ENCODE measurements at regions not wholly inside any gene's neighbourhood (a gene's known extent, or its start where the extent isn't known, plus 50 kb on each side); places are given as distances from the start of the nearest gene placed in this dataset.

GRCh38 chr21:28156590-28156989 lies 836.1 kb downstream of the LTN1 start:
- DNase-seq (ENCODE audit: insufficient read length, low spot score), result no peak
- no peak for TF ChIP-seq CTCF (IDR thresholded peaks at IDR 0.05; ENCODE audit: insufficient read depth, missing control alignments)
- FAIRE-seq, result no peak

- no peak for TF ChIP-seq CTCF (IDR thresholded peaks at IDR 0.05; ENCODE audit: insufficient read depth, missing control alignments)
- FAIRE-seq, result no peak
- DNase-seq (ENCODE audit: insufficient read length, low spot score), result no peak
These were observed 838.6 kb downstream of the LTN1 start for GRCh38 chr21:28154121-28154520.

DNA sequence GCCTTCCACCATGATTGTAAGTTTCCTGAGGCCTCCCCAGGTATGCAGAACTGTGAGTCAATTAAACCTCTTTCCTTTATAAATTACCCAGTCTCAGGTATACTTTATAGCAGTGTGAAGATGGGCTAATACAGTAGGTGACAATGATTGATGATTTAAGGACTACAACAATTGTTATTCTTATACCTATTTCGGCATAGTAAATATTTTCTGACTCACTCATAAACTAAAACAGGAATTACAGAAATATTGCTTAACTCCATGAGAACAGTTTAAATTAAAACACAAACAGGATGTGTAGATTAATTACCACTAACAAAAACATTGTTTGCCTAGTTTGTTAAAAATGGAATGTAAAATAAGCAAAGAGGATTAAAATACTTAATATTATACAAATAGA lies 839.9 kb downstream of the LTN1 start:
- DNase-seq (ENCODE audit: insufficient read length, low spot score) (no peak), FAIRE-seq (no peak)
- no peak for TF ChIP-seq CTCF (IDR thresholded peaks at IDR 0.05; ENCODE audit: insufficient read depth, missing control alignments)

- TF ChIP-seq CTCF (IDR thresholded peaks at IDR 0.05; ENCODE audit: insufficient read depth, missing control alignments), result no peak
- FAIRE-seq (no peak), DNase-seq (ENCODE audit: insufficient read length, low spot score) (no peak)
These were observed 840.9 kb downstream of the LTN1 start for GRCh38 chr21:28151758-28152157.

- TF ChIP-seq CTCF (IDR thresholded peaks at IDR 0.05; ENCODE audit: insufficient read depth, missing control alignments), result no peak
- no peak for FAIRE-seq
- no peak for DNase-seq (ENCODE audit: insufficient read length, low spot score)
These were observed 841.9 kb downstream of the LTN1 start for GRCh38 chr21:28150778-28151177.

DNA sequence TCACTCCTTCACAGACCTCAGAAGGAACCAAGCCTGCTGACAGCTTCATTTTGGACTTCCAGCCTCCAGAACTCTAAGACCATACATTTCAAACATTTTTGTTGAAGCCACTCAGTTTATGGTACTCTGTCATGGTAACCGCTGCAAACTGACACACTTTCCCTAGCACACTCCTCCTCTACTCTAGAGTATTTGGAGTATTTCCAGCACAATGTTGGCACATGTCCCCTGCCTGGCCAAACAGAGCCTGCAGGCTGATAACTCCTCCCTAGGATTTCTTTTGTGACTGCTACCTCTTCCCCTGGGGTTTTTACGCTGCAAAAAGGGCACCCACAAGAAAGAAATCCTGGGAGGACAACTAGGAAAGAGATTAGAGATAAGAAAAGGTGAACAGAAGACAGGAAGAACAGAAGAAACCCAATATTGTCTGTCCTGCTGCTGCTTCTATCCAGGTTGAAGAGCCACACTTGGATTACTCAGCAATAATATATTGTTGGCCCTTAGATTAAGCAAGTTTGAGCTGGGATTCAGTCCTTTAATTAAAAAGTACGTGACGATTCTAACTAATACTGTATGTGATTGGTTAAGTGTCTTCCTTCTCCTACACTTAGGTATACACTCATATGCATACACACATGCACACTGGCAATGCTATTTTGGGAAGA lies 844.1 kb downstream of the LTN1 start:
- no peak for DNase-seq (ENCODE audit: insufficient read length, low spot score)
- FAIRE-seq, result no peak
- no peak for TF ChIP-seq CTCF (IDR thresholded peaks at IDR 0.05; ENCODE audit: insufficient read depth, missing control alignments)

DNA sequence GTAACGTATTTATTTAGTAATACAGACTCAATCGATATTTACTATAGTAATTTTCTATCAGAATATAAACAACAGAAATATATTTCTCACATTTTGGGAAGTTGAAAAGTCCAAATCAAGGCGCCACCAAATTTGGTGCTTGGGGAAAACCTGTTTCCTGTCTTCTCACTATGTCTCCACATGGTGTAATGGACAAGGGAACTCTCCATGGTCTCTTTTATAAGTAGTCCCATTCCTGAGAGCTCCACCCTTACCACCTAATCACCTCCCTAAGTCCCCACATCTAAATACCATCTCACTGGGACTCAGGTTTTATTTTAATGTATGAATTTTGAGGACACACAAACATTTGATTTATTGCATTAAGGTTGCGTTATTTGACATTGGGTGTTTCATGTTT lies 848.0 kb downstream of the LTN1 start:
- DNase-seq (ENCODE audit: insufficient read length, low spot score) (no peak), FAIRE-seq (no peak)
- TF ChIP-seq CTCF (IDR thresholded peaks at IDR 0.05; ENCODE audit: insufficient read depth, missing control alignments), result no peak

Data from D721Med (cell line).